Mesothelial cell of epicardium (in vitro differentiated cells): ENCODE measurements at regions not wholly inside any gene's neighbourhood (a gene's known extent, or its start where the extent isn't known, plus 50 kb on each side); places are given as distances from the start of the nearest gene placed in this dataset.

Source experiments
- DNase-seq, 2 experiments: peaks; one replicate each; pipeline ENCODE4 v3.0.0; 2021; ENCODE audit warnings: low spot score in 2 of 2; ENCODE audit not compliant: unreplicated experiment in 2 of 2
- H3K27ac Mint-ChIP-seq: 2 replicates; pipeline ENCODE4 v1.8.0; 2021; ENCODE audit warnings: mixed read lengths
- H3K27me3 Mint-ChIP-seq: 2 replicates; pipeline ENCODE4 v1.8.0; 2021; ENCODE audit warnings: low read depth, mixed read lengths
- H3K36me3 Mint-ChIP-seq: 2 replicates; pipeline ENCODE4 v1.8.0; 2021; ENCODE audit warnings: mixed read lengths
- H3K4me1 Mint-ChIP-seq: 2 replicates; pipeline ENCODE4 v1.8.0; 2021; ENCODE audit warnings: mixed read lengths
- H3K4me3 Mint-ChIP-seq: 2 replicates; pipeline ENCODE4 v1.8.0; 2021; ENCODE audit warnings: mild to moderate bottlenecking, moderate library complexity, mixed read lengths
- H3K9me3 Mint-ChIP-seq: 2 replicates; pipeline ENCODE4 v1.8.0; 2021; ENCODE audit warnings: mixed read lengths
- TF ChIP-seq, protein P1 (sequence below): fragments of 200-600 bp; sonication (generic); IDR thresholded peaks from one replicate; pipeline ENCODE4 v1.5.0; 2021; ENCODE audit warnings: antibody characterized with exemption; ENCODE audit not compliant: unreplicated experiment

DNA sequence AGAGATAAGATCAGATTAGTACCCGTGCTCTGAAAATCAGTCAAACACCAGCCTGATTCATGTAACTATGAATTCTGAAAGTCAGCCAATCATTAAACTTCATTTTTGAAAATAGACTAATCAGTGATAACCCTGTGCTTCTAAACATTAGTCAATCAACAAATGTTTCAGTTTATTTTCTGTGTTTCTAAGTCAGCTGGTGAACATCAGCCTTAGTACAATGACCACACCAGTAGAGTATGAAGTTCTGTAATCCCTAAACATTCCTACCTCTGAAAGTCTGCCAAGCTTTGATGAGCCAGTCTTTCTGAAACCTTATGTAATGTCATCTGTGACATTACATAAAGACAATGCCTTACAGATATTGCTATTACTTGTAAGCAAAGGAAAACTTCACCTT, 807.4 kb upstream of the CRIM1 start:
- TF ChIP-seq, protein P1, sequence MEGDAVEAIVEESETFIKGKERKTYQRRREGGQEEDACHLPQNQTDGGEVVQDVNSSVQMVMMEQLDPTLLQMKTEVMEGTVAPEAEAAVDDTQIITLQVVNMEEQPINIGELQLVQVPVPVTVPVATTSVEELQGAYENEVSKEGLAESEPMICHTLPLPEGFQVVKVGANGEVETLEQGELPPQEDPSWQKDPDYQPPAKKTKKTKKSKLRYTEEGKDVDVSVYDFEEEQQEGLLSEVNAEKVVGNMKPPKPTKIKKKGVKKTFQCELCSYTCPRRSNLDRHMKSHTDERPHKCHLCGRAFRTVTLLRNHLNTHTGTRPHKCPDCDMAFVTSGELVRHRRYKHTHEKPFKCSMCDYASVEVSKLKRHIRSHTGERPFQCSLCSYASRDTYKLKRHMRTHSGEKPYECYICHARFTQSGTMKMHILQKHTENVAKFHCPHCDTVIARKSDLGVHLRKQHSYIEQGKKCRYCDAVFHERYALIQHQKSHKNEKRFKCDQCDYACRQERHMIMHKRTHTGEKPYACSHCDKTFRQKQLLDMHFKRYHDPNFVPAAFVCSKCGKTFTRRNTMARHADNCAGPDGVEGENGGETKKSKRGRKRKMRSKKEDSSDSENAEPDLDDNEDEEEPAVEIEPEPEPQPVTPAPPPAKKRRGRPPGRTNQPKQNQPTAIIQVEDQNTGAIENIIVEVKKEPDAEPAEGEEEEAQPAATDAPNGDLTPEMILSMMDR = no peak
- no peak overlapping the region for H3K4me3 Mint-ChIP-seq
- H3K27ac Mint-ChIP-seq = no peak overlapping the region
- H3K36me3 Mint-ChIP-seq = no peaks in the 10 kb centered on the region
- H3K4me1 Mint-ChIP-seq = peaks cover 3% of the 10 kb centered on the region
- DNase-seq = no peak
- H3K9me3 Mint-ChIP-seq = no peaks in the 10 kb centered on the region
- no peaks in the 10 kb centered on the region for H3K27me3 Mint-ChIP-seq

DNA sequence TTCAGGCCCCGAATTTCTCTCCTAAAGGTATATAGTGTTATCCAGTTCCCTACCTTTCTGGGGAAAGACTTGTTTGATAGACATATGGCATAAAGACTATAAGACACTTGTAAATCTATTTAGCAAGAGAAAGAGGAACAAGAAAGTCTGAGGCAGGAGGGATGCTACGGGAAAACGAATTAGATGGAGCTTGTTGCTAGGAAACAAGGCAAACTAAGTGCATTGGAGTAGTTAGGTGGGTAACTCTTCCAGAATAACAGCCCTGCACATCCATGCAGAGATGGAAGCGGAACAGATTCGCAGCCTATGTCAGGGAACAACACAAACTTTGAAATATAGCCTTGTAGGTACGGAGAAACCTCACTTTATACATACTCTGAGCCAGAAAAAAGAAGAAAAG, 810.3 kb upstream of the CRIM1 start:
- Mint-ChIP-seq H3K9me3 (no peaks in the 10 kb centered on the region), H3K4me3 (no peak overlapping the region), H3K4me1 (peaks cover 3% of the 10 kb centered on the region), H3K27me3 (no peaks in the 10 kb centered on the region), H3K27ac (no peak overlapping the region), H3K36me3 (no peaks in the 10 kb centered on the region)
- DNase-seq = no peak
- TF ChIP-seq, protein P1 = no peak

- H3K4me1 Mint-ChIP-seq = no peaks in the 10 kb centered on the region
- no peak overlapping the region for H3K4me3 Mint-ChIP-seq
- H3K27me3 Mint-ChIP-seq = no peaks in the 10 kb centered on the region
- no peaks in the 10 kb centered on the region for H3K36me3 Mint-ChIP-seq
- H3K27ac Mint-ChIP-seq = no peak overlapping the region
- TF ChIP-seq, protein P1 = no peak
- peaks cover 5% of the 10 kb centered on the region for H3K9me3 Mint-ChIP-seq
- no peak for DNase-seq
Observed at GRCh38 chr2:35538796-35539195, 816.8 kb upstream of the CRIM1 start.

DNA sequence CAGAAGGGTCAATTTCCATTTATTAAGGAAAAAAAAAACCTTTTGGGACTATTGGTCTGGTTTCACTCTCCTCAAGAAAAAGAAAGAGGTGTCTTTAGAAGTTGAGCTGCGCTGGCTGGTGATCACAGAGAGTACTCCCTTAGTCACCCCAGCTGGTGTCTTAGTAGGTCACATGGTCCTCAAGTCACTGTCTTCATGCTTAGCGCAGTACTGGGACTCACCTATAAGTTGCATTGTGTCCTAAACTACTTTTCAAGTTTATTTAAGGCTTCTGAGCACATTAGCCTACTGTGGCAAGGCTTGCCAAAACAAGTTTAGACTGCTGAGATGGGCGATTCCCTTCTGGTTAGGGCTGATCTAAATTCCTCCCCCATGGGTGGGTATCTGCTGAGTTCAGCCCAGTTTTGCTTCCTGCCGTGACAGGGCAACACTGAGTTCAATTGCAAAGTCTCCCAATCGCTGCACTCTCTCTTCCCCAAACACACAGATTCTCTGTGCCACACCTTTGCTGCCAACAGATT, 824.9 kb upstream of the CRIM1 start:
- no peaks in the 10 kb centered on the region for H3K4me1 Mint-ChIP-seq
- no peaks in the 10 kb centered on the region for H3K36me3 Mint-ChIP-seq
- TF ChIP-seq, protein P1 = no peak
- H3K4me3 Mint-ChIP-seq = no peak overlapping the region
- H3K27ac Mint-ChIP-seq = no peak overlapping the region
- peaks cover 32% of the 10 kb centered on the region for H3K9me3 Mint-ChIP-seq
- no peak for DNase-seq
- H3K27me3 Mint-ChIP-seq = no peaks in the 10 kb centered on the region

DNA sequence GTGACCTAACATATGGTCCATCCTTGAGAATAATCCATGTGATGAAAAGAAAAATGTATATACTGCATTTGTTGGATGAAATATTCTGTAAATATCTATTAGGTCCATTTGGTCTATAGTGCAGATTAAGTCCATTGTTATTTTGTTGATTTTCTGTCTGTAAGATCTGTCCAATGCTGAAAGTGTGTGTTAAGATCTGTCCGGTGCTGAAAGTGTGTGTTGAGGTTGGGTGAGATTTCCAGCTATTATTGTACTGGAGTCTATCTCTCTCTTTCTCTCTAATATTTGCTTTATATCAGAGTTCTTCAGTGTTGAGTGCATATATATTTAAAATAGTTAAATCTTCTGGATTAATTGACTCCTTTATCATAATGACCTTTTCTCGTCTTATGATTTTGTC, 828.8 kb upstream of the CRIM1 start:
- DNase-seq = no peak
- no peaks in the 10 kb centered on the region for H3K27me3 Mint-ChIP-seq
- no peaks in the 10 kb centered on the region for H3K4me1 Mint-ChIP-seq
- TF ChIP-seq, protein P1 = no peak
- no peak overlapping the region for H3K4me3 Mint-ChIP-seq
- no peaks in the 10 kb centered on the region for H3K36me3 Mint-ChIP-seq
- peaks cover 27% of the 10 kb centered on the region for H3K9me3 Mint-ChIP-seq
- H3K27ac Mint-ChIP-seq = no peak overlapping the region

DNA sequence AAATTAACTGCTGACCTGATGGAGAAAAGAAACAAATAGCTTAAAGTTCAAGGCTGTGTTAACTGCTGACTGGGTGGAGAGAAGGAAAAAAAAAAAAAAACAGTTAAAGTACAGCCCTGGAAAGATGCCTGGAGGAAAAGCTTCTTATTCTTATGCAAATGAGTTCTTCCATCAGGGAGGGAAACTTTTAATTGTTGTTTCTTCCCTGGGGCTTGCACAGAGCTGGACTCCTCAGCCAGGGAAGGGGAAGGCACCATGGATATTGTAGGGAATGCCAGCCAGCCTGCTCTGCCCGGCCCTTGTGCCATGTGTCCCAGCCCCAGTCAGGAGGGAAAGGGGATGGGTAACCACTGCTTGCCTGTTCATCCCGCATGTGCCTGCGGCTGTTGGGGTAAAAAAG, 833.1 kb upstream of the CRIM1 start:
- no peaks in the 10 kb centered on the region for H3K27me3 Mint-ChIP-seq
- no peaks in the 10 kb centered on the region for H3K4me1 Mint-ChIP-seq
- H3K9me3 Mint-ChIP-seq = peaks cover 20% of the 10 kb centered on the region
- TF ChIP-seq, protein P1 = no peak
- no peaks in the 10 kb centered on the region for H3K36me3 Mint-ChIP-seq
- H3K4me3 Mint-ChIP-seq = no peak overlapping the region
- DNase-seq = no peak
- no peak overlapping the region for H3K27ac Mint-ChIP-seq
